OCI-LY1 (cell line): ENCODE measurements at regions not wholly inside any gene's neighbourhood (a gene's known extent, or its start where the extent isn't known, plus 50 kb on each side); places are given as distances from the start of the nearest gene placed in this dataset.

Experiments used
- H2AFZ ChIP-seq: fragments of 200-600 bp; sonication (generic), shearing (Covaris generic); 2 replicates; pipeline ENCODE4 v1.6.0; 2014; ENCODE audit warnings: antibody characterized with exemption, mild to moderate bottlenecking, low read length
- H3F3A ChIP-seq: fragments of 200-600 bp; sonication (generic), shearing (Covaris generic); 2 replicates; pipeline ENCODE4 v1.6.0; 2014; ENCODE audit warnings: mild to moderate bottlenecking, antibody characterized with exemption, low read length, moderate library complexity; ENCODE audit not compliant: insufficient read depth
- H3K27ac ChIP-seq: fragments of 200-600 bp; sonication (generic); 2 replicates; pipeline ENCODE4 v1.5.1; 2014; ENCODE audit warnings: low read length, mixed run types, mild to moderate bottlenecking, low read depth; ENCODE audit not compliant: poor library complexity, severe bottlenecking
- H3K27me3 ChIP-seq: fragments of 200-600 bp; sonication (generic); 2 replicates; pipeline ENCODE4 v1.6.0; 2014; ENCODE audit warnings: antibody characterized with exemption, mild to moderate bottlenecking, low read length, moderate library complexity; ENCODE audit not compliant: insufficient read depth
- H3K36me3 ChIP-seq: fragments of 200-600 bp; sonication (generic); 2 replicates; pipeline ENCODE4 v1.6.1; 2014; ENCODE audit warnings: mild to moderate bottlenecking, antibody characterized with exemption, low read length, moderate library complexity, mixed read lengths; ENCODE audit not compliant: insufficient read depth
- H3K4me1 ChIP-seq: fragments of 200-600 bp; sonication (generic); 2 replicates; pipeline ENCODE4 v1.5.1; 2014; ENCODE audit warnings: mild to moderate bottlenecking, low read length, moderate library complexity; ENCODE audit not compliant: insufficient read depth, severe bottlenecking
- H3K4me2 ChIP-seq: fragments of 200-600 bp; sonication (generic), shearing (Covaris generic); 2 replicates; pipeline ENCODE4 v1.6.1; 2014; ENCODE audit warnings: low read length
- H3K4me3 ChIP-seq: fragments of 200-600 bp; sonication (generic); 2 replicates; pipeline ENCODE4 v1.5.1; 2014; ENCODE audit warnings: low read length, low read depth, mild to moderate bottlenecking, mixed read lengths; ENCODE audit not compliant: poor library complexity, severe bottlenecking
- H3K79me2 ChIP-seq: fragments of 200-600 bp; shearing (Covaris generic); 2 replicates; pipeline ENCODE4 v1.6.1; 2016; ENCODE audit warnings: mixed run types, low read length, mixed read lengths; ENCODE audit not compliant: insufficient read depth
- H3K9ac ChIP-seq: fragments of 200-600 bp; sonication (generic), shearing (Covaris generic); 2 replicates; pipeline ENCODE4 v1.6.1; 2014; ENCODE audit warnings: mild to moderate bottlenecking, low read length, mixed read lengths
- H3K9me2 ChIP-seq: fragments of 200-600 bp; sonication (generic), shearing (Covaris generic); 2 replicates; pipeline ENCODE4 v1.6.1; 2014; ENCODE audit warnings: low read depth, mild to moderate bottlenecking, low read length, mixed read lengths
- H3K9me3 ChIP-seq: fragments of 200-600 bp; shearing (Covaris generic); 2 replicates; pipeline ENCODE4 v1.6.1; 2014; ENCODE audit warnings: low read length, mixed read lengths
- H4K20me1 ChIP-seq: fragments of 200-600 bp; sonication (generic), shearing (Covaris generic); 2 replicates; pipeline ENCODE4 v1.6.0; 2016; ENCODE audit warnings: mild to moderate bottlenecking, low read length; ENCODE audit not compliant: insufficient read depth
- EZH2 ChIP-seq: fragments of 200-600 bp; sonication (generic), shearing (Covaris generic); IDR thresholded peaks from 2 replicates; pipeline ENCODE4 v1.8.0; 2017; ENCODE audit warnings: borderline replicate concordance, mixed run types, mild to moderate bottlenecking, antibody characterized with exemption, low read length, moderate library complexity, mixed read lengths
- TF ChIP-seq, protein P1 (sequence below): fragments of 200-600 bp; sonication (generic), shearing (Covaris generic); IDR thresholded peaks from 2 replicates; pipeline ENCODE4 v1.5.1; 2017; ENCODE audit warnings: mild to moderate bottlenecking, antibody characterized with exemption, low read length, moderate library complexity, mixed read lengths

- Histone ChIP-seq H3K4me3 (no peak overlapping the region), H3K36me3 (no peaks in the 10 kb centered on the region), H3K9me2 (no peaks in the 10 kb centered on the region), H3F3A (no peaks in the 10 kb centered on the region), H3K9ac (no peak overlapping the region), H4K20me1 (no peaks in the 10 kb centered on the region), H3K27ac (no peak overlapping the region), H3K79me2 (no peaks in the 10 kb centered on the region), H3K4me1 (no peaks in the 10 kb centered on the region), H3K4me2 (no peak overlapping the region), H2AFZ (no peak overlapping the region), H3K27me3 (no peaks in the 10 kb centered on the region), H3K9me3 (no peaks in the 10 kb centered on the region)
- TF ChIP-seq, protein P1, sequence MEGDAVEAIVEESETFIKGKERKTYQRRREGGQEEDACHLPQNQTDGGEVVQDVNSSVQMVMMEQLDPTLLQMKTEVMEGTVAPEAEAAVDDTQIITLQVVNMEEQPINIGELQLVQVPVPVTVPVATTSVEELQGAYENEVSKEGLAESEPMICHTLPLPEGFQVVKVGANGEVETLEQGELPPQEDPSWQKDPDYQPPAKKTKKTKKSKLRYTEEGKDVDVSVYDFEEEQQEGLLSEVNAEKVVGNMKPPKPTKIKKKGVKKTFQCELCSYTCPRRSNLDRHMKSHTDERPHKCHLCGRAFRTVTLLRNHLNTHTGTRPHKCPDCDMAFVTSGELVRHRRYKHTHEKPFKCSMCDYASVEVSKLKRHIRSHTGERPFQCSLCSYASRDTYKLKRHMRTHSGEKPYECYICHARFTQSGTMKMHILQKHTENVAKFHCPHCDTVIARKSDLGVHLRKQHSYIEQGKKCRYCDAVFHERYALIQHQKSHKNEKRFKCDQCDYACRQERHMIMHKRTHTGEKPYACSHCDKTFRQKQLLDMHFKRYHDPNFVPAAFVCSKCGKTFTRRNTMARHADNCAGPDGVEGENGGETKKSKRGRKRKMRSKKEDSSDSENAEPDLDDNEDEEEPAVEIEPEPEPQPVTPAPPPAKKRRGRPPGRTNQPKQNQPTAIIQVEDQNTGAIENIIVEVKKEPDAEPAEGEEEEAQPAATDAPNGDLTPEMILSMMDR, result no peak
- TF ChIP-seq EZH2, result no peak
These were observed 79.2 kb downstream of the CASP12 start for GRCh38 chr11:104819107-104819506.

DNA sequence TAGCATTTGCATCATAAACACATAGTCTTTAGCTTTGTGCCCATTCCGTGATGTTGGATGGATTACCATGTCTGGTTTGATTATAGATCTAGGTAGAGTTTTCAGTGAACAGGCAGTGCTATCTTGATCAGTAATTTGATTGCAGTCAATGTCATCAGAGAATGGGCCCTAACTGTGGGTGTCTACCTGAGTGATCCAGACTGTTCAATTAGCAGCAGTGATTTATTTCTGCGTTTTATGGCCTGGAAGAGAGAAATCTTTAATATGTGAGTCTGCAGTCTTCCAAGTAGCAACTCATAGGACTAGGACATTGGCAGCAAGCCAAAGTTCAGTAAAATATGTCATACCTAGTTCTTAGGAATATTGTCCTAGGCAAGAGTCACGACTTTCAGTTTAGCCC lies 80.3 kb downstream of the CASP12 start:
- H3K27ac ChIP-seq, result no peak overlapping the region
- no peaks in the 10 kb centered on the region for H4K20me1 ChIP-seq
- no peaks in the 10 kb centered on the region for H3K79me2 ChIP-seq
- H3K4me2 ChIP-seq, result no peak overlapping the region
- no peaks in the 10 kb centered on the region for H3K36me3 ChIP-seq
- no peaks in the 10 kb centered on the region for H3F3A ChIP-seq
- H3K27me3 ChIP-seq, result no peaks in the 10 kb centered on the region
- no peaks in the 10 kb centered on the region for H3K9me2 ChIP-seq
- H3K9me3 ChIP-seq, result no peaks in the 10 kb centered on the region
- H3K4me1 ChIP-seq, result no peaks in the 10 kb centered on the region
- no peak overlapping the region for H3K4me3 ChIP-seq
- no peak overlapping the region for H3K9ac ChIP-seq
- no peak overlapping the region for H2AFZ ChIP-seq
- TF ChIP-seq EZH2, result no peak
- TF ChIP-seq, protein P1, result no peak

DNA sequence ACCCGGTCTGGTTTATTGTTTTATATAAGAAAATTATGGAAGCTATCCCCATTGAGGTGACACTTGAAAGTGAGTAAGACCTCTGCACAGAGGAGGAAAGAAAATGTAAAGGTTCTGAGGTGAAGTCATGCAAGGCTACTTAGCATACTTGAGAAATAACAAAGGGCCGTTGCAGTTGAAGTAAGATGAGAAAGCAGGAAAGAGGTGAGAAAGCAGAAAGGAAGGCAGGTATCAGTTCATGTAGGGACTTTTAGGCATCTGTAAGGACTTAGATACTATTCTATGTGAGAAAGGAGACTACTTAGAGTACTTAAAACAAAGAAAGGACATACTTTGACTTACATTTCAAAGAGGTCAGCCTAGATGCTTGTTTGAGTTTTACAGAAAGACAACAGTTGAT lies 84.7 kb downstream of the CASP12 start:
- H2AFZ ChIP-seq, result no peak overlapping the region
- no peaks in the 10 kb centered on the region for H3K79me2 ChIP-seq
- H4K20me1 ChIP-seq, result no peaks in the 10 kb centered on the region
- H3K9ac ChIP-seq, result no peak overlapping the region
- H3K4me3 ChIP-seq, result no peak overlapping the region
- H3F3A ChIP-seq, result no peaks in the 10 kb centered on the region
- H3K4me2 ChIP-seq, result no peak overlapping the region
- TF ChIP-seq, protein P1, result no peak
- no peak for TF ChIP-seq EZH2
- no peaks in the 10 kb centered on the region for H3K36me3 ChIP-seq
- no peaks in the 10 kb centered on the region for H3K9me3 ChIP-seq
- no peaks in the 10 kb centered on the region for H3K4me1 ChIP-seq
- H3K27ac ChIP-seq, result no peak overlapping the region
- no peaks in the 10 kb centered on the region for H3K9me2 ChIP-seq
- no peaks in the 10 kb centered on the region for H3K27me3 ChIP-seq
